Spinal cord (tissue), 9 donors: ENCODE measurements at regions not wholly inside any gene's neighbourhood (a gene's known extent, or its start where the extent isn't known, plus 50 kb on each side); places are given as distances from the start of the nearest gene placed in this dataset.

Source experiments
- DNase-seq, 6 donors: peaks; one replicate each; pipeline versions ENCODE4 v3.0.0 to v3.0.0-alpha.2; 2013 to 2015; ENCODE audit warnings: low spot score in 6 of 6, low read depth in 4 of 6
- H3K27ac ChIP-seq: one replicate; pipeline ENCODE4 v1.5.1; 2013; ENCODE audit warnings: low read depth, low read length, control low read depth
- H3K27me3 ChIP-seq: one replicate; pipeline ENCODE4 v1.6.1; 2013; ENCODE audit warnings: low read length; ENCODE audit not compliant: control insufficient read depth, insufficient read depth
- H3K36me3 ChIP-seq: one replicate; pipeline ENCODE4 v1.6.1; 2013; ENCODE audit warnings: low read length; ENCODE audit not compliant: control insufficient read depth, insufficient read depth
- H3K4me1 ChIP-seq: one replicate; pipeline ENCODE4 v1.6.1; 2013; ENCODE audit warnings: low read length; ENCODE audit not compliant: control insufficient read depth, insufficient read depth
- H3K4me3 ChIP-seq: one replicate; pipeline ENCODE4 v1.5.1; 2013; ENCODE audit warnings: low read depth, low read length, control low read depth
- H3K9me3 ChIP-seq: one replicate; pipeline ENCODE4 v1.6.1; 2013; ENCODE audit warnings: low read length; ENCODE audit not compliant: control insufficient read depth, insufficient read depth
- WGBS: methylation state at CpG from one replicate; pipeline ENCODE4 v1.1.5; 2013; ENCODE audit warnings: missing lambda C conversion rate; ENCODE audit not compliant: insufficient coverage; 5-methylcytosine and 5-hydroxymethylcytosine counted together
- donor health status: healthy.

DNA sequence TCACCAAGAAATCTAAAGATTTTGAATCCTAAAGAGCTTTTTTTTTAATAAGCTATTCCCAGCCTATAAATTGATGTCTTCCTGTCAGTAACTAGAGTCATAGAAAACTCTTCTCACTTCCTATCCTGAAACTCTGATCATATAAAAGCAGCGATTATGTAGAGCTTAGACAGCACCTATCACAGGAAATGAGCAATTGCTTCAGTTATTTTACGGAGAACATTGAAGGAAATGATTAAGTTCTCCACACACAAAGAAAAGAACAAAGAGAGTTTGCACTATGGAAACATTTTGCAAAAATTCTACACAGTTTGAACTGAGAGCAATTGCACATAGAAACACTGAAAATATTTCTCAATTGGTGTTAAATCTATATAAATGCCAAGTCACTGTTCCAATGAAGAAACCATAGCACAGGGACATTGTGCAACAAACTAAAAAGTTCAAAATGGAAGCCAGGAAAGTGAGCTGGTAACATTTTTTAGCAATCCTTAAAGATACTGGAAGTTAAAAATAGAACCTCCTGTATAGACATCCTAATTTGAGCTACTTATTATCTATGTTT is 291.5 kb upstream of the ARHGEF26 start:
- Histone ChIP-seq H3K27me3 (no peaks in the 10 kb centered on the region), H3K27ac (no peak overlapping the region), H3K36me3 (no peaks in the 10 kb centered on the region), H3K9me3 (no peaks in the 10 kb centered on the region), H3K4me3 (no peak overlapping the region), H3K4me1 (no peaks in the 10 kb centered on the region)
- no CpG with 5 or more reads among the region's 2 CpGs for WGBS
- no peak for DNase-seq

- H3K27me3 ChIP-seq, result no peaks in the 10 kb centered on the region
- H3K27ac ChIP-seq, result no peak overlapping the region
- 71% methylated on average over 1 of the region's 1 CpG for WGBS
- no peak overlapping the region for H3K4me3 ChIP-seq
- no peak for DNase-seq
- H3K36me3 ChIP-seq, result no peaks in the 10 kb centered on the region
- no peaks in the 10 kb centered on the region for H3K4me1 ChIP-seq
- no peaks in the 10 kb centered on the region for H3K9me3 ChIP-seq
Observed at GRCh38 chr3:153830552-153830951, 290.6 kb upstream of the ARHGEF26 start.

GRCh38 chr3:153835540-153835939 is 285.6 kb upstream of the ARHGEF26 start:
- Histone ChIP-seq H3K36me3 (no peaks in the 10 kb centered on the region), H3K4me1 (no peaks in the 10 kb centered on the region), H3K27ac (no peak overlapping the region), H3K4me3 (no peak overlapping the region), H3K9me3 (no peaks in the 10 kb centered on the region), H3K27me3 (no peaks in the 10 kb centered on the region)
- no peak for DNase-seq
- WGBS, result no CpG with 5 or more reads among the region's 3 CpGs

DNA sequence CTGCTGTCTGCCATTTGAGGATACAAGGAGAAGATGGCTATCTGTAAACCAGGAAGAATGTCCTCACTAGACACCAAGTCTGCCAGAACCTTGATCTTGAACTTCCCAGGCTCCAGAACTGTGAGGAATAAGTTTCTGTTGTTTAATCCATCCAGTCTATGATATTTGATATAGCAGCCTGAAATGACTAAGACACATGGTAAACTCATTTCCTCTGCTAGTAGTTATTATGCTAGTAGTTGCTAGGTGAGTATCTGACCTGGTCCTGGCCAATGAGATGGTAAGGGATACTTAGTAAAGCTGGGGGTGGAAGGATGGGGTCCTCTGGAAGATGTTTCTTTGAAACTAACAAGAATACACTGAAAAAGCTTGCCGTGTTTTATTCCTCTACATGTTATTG is 280.7 kb upstream of the ARHGEF26 start:
- no CpG with 5 or more reads among the region's 1 CpG for WGBS
- Histone ChIP-seq H3K27ac (no peak overlapping the region), H3K9me3 (no peaks in the 10 kb centered on the region), H3K4me3 (no peak overlapping the region), H3K4me1 (no peaks in the 10 kb centered on the region), H3K36me3 (no peaks in the 10 kb centered on the region), H3K27me3 (no peaks in the 10 kb centered on the region)
- DNase-seq, result no peak

GRCh38 chr3:153843994-153844393 is 277.2 kb upstream of the ARHGEF26 start:
- Histone ChIP-seq H3K4me3 (no peak overlapping the region), H3K27ac (no peak overlapping the region), H3K9me3 (no peaks in the 10 kb centered on the region), H3K36me3 (no peaks in the 10 kb centered on the region), H3K27me3 (no peaks in the 10 kb centered on the region), H3K4me1 (no peaks in the 10 kb centered on the region)
- no peak for DNase-seq

GRCh38 chr3:153845311-153845710 is 275.9 kb upstream of the ARHGEF26 start:
- DNase-seq, result peak in 2 of 6 donors; percentile 30 to 85
- Histone ChIP-seq H3K4me3 (no peak overlapping the region), H3K27me3 (no peaks in the 10 kb centered on the region), H3K4me1 (no peaks in the 10 kb centered on the region), H3K27ac (no peak overlapping the region), H3K9me3 (no peaks in the 10 kb centered on the region), H3K36me3 (no peaks in the 10 kb centered on the region)
- WGBS, result no CpG with 5 or more reads among the region's 4 CpGs

DNA sequence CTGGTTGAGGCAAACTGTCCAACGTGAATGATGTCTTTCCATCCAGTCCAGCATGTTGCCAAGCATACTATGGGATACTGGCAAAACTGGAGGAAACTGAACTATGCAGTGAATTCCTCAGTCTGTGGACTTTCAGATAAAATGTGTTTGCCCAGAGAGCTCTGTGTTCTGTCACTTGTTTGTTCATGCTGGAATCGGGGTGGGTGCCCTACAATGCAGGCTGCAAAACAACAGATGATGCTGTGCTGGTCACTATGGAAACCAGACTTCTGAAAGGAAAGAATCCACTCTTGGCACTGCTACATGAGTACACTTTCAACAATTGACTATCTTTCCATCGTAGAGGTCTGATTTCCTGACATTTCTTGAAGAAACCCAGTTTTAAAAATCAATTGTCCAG is 272.5 kb upstream of the ARHGEF26 start:
- 4% methylated on average over 2 of the region's 3 CpGs for WGBS
- no peaks in the 10 kb centered on the region for H3K9me3 ChIP-seq
- no peak overlapping the region for H3K4me3 ChIP-seq
- no peak overlapping the region for H3K27ac ChIP-seq
- no peaks in the 10 kb centered on the region for H3K36me3 ChIP-seq
- no peaks in the 10 kb centered on the region for H3K4me1 ChIP-seq
- DNase-seq, result peak; percentile 36 to 93 (median 57)
- H3K27me3 ChIP-seq, result no peaks in the 10 kb centered on the region

DNA sequence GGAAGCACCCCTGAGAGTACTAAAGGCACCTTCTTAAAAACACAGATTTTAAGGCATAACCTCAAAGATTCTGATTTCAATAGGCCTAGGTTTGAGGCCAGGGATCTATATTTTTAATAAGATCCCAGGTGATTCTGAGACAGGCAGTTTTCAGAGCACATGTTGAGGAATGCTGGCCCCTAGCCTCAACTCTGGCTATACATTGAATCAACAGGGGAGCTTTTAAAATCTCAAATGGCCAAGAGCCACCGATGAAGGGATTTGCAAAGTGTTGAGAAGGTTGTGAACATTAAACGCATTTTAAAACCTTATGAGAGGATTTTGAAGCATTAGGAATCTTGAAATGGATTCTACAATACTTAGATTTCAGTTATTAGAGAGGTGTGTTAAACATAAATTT is 268.8 kb upstream of the ARHGEF26 start:
- 20% methylated on average over 1 of the region's 2 CpGs for WGBS
- Histone ChIP-seq H3K27me3 (no peaks in the 10 kb centered on the region), H3K4me1 (no peaks in the 10 kb centered on the region), H3K27ac (no peak overlapping the region), H3K4me3 (no peak overlapping the region), H3K9me3 (no peaks in the 10 kb centered on the region), H3K36me3 (no peaks in the 10 kb centered on the region)
- DNase-seq, result no peak

DNA sequence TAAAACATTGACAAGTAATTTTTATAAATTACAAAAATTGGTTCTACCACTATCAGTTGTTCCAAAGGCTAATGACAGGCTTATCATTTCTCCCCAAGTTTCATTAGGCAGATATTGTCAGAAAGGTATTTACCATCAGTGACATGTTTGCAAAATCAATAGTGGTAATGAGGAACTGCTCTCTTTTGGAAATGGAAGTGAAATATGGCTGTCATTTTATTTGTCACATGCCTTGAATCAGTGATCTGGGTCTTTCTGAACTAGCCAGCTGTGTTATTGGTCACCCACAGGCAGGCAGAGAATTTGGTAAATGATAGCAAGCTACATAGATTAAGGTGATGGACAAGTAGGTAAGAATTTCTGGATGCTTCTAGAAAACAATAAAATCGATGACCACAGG is 268.0 kb upstream of the ARHGEF26 start:
- H3K4me1 ChIP-seq, result no peaks in the 10 kb centered on the region

GRCh38 chr3:153855772-153856171 is 265.4 kb upstream of the ARHGEF26 start:
- no peaks in the 10 kb centered on the region for H3K27me3 ChIP-seq
- no peaks in the 10 kb centered on the region for H3K36me3 ChIP-seq
- H3K4me1 ChIP-seq, result no peaks in the 10 kb centered on the region
- H3K27ac ChIP-seq, result no peak overlapping the region
- no peak for DNase-seq
- H3K4me3 ChIP-seq, result no peak overlapping the region
- H3K9me3 ChIP-seq, result no peaks in the 10 kb centered on the region
- no CpG with 5 or more reads among the region's 1 CpG for WGBS

More for the DNA sequence above, 268.0 kb upstream of the ARHGEF26 start:
- no peaks in the 10 kb centered on the region for H3K9me3 ChIP-seq
- H3K4me3 ChIP-seq, result no peak overlapping the region
- H3K27me3 ChIP-seq, result no peaks in the 10 kb centered on the region
- no peak for DNase-seq
- no CpG with 5 or more reads among the region's 1 CpG for WGBS
- H3K36me3 ChIP-seq, result no peaks in the 10 kb centered on the region
- H3K27ac ChIP-seq, result no peak overlapping the region
